ENCODE measurements at regions not wholly inside any gene's neighbourhood (a gene's known extent, or its start where the extent isn't known, plus 50 kb on each side); places are given as distances from the start of the nearest gene placed in this dataset.
"Not testable (repeated sequence)": the region's sequence is repeated elsewhere in the genome, so short reads cannot be mapped to it uniquely, and the experiment has no call there.

DNA sequence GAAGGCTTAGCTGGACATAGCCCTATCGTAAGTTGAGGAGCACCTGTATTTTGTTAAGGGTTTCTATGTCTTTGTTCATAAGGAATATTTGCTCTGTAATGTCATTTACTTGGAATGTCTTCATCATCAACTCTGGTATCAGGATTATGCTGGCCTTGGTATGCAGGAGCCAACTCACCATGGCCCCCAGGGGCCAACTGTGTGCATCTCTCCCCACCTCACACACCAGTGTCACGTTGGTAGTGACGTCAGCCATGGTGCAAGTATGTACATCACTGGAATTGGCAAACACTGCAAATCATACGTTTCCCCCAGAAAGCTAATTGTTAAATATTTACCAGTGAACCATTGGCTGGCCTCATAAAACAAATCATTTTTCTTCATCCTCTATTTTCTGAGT, 70.8 kb downstream of the YTHDF1 start:
- peaks cover 19% of the 10 kb centered on the region for H3K9me3 ChIP-seq (ENCODE audit: insufficient read depth, low read depth, low read length)
- no peak overlapping the region for H3K4me3 ChIP-seq (ENCODE audit: low read length)
- no peaks in the 10 kb centered on the region for H3K27me3 ChIP-seq (ENCODE audit: insufficient read depth, low read length)
- H3K9ac ChIP-seq (ENCODE audit: low read depth, low read length), result no peak overlapping the region
- H3K4me1 ChIP-seq (ENCODE audit: insufficient read depth, low read length), result no peaks in the 10 kb centered on the region
- no peak overlapping the region for H3K27ac ChIP-seq (ENCODE audit: low read length)
- no peaks in the 10 kb centered on the region for H3K36me3 ChIP-seq (ENCODE audit: insufficient read depth, low read depth, low read length)

DNA sequence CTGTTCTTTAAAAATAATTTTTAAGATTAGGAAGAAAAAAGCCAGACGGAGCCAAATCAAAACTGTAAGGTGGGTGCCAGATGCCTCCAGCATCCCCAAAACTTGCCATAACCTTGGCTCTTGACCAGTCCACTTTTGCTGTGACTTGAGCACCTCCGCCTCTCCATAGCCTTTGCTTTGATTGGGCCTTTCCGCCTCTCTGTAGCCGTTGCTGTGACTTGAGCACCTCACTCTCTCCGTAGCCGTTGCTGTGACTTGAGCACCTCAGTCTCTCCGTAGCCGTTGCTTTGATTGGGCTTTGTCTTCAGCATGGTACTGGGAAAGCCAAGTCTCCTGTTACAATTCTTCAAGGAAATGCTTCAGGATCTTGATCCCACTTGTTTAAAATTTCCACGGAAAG, 73.0 kb downstream of the YTHDF1 start:
- Histone ChIP-seq H3K36me3 (ENCODE audit: insufficient read depth, low read depth, low read length) (no peaks in the 10 kb centered on the region), H3K27ac (ENCODE audit: low read length) (no peak overlapping the region), H3K27me3 (ENCODE audit: insufficient read depth, low read length) (no peaks in the 10 kb centered on the region), H3K9me3 (ENCODE audit: insufficient read depth, low read depth, low read length) (peaks cover 13% of the 10 kb centered on the region), H3K9ac (ENCODE audit: low read depth, low read length) (no peak overlapping the region), H3K4me3 (ENCODE audit: low read length) (no peak overlapping the region), H3K4me1 (ENCODE audit: insufficient read depth, low read length) (no peaks in the 10 kb centered on the region)

DNA sequence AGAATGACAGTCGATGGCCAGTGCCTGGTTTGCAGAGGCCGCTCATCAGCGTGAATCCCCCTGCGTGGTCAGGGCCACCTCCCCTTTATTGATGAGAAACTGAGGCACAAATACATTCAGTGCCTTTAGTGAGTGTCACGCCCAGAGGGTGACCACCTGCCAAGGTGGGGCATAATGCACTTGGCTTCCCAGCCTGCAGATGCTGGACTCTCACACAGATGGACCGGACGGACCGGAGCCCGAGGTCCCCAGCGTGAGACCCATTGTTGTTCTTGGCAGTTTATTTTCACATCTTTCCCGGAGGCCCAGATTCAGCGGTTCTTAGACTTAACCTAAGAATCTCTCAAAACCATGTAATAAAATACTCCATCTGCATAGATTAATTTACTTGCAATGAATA, 74.4 kb downstream of the YTHDF1 start:
- H3K27ac ChIP-seq (ENCODE audit: low read length), result no peak overlapping the region
- no peaks in the 10 kb centered on the region; the same call in 1 of the 2 replicates for H3K27me3 ChIP-seq (ENCODE audit: insufficient read depth, low read length)
- H3K9me3 ChIP-seq (ENCODE audit: insufficient read depth, low read depth, low read length), result peaks cover 4% of the 10 kb centered on the region; the same call in 1 of the 2 replicates
- H3K36me3 ChIP-seq (ENCODE audit: insufficient read depth, low read depth, low read length), result no peaks in the 10 kb centered on the region
- H3K4me3 ChIP-seq (ENCODE audit: low read length), result no peak overlapping the region
- no peak overlapping the region for H3K9ac ChIP-seq (ENCODE audit: low read depth, low read length)
- H3K4me1 ChIP-seq (ENCODE audit: insufficient read depth, low read length), result no peaks in the 10 kb centered on the region

DNA sequence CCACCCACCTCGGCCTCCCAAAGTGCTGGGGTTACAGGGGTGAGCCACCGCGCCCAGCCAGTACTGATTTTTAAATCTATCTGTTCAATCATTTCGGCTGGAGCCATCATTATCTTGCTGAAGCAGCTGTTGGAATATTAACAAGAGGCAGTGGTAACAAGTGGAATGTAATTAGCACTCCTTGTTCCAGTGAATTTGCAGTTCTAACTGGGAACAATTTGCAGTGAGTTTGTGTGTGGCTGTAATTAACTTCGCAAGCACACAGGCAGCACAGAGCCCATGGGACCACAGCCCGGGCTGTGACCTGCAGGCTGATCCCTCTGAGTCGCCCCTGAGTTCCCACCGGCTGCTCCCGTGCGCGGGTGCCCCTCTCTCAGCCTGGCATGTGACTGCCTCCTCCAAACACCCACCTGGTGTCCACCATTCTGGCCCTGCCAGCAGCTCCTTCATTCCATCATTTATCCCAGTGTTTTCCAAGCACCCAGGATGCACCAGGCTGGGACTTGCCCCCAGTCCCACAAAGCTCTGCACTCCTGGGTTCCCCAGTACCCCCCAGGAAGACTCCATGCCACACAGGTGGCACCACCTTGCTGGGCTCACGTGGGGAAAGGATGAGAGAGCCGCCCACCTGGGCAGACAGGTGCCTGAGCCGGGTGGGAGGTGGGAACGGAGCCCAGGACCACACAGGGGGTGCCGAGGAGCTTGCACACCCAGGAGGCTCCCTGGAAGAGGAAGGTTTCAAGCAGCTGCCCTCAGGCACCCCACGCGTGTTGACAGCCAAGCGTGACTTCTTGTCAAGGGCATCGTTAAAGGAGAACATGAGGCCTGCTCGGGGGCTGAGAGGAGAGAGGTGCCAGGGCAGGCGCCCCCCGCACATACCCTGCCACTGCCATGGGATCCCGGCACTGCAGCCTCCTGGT, 75.2 kb downstream of the YTHDF1 start:
- H3K27ac ChIP-seq (ENCODE audit: low read length), result no peak overlapping the region
- H3K27me3 ChIP-seq (ENCODE audit: insufficient read depth, low read length), result no peaks in the 10 kb centered on the region; the same call in 1 of the 2 replicates
- no peaks in the 10 kb centered on the region for H3K4me1 ChIP-seq (ENCODE audit: insufficient read depth, low read length)
- H3K36me3 ChIP-seq (ENCODE audit: insufficient read depth, low read depth, low read length), result no peaks in the 10 kb centered on the region
- peaks cover 4% of the 10 kb centered on the region; the same call in 1 of the 2 replicates for H3K9me3 ChIP-seq (ENCODE audit: insufficient read depth, low read depth, low read length)
- no peak overlapping the region for H3K4me3 ChIP-seq (ENCODE audit: low read length)
- no peak overlapping the region for H3K9ac ChIP-seq (ENCODE audit: low read depth, low read length)

DNA sequence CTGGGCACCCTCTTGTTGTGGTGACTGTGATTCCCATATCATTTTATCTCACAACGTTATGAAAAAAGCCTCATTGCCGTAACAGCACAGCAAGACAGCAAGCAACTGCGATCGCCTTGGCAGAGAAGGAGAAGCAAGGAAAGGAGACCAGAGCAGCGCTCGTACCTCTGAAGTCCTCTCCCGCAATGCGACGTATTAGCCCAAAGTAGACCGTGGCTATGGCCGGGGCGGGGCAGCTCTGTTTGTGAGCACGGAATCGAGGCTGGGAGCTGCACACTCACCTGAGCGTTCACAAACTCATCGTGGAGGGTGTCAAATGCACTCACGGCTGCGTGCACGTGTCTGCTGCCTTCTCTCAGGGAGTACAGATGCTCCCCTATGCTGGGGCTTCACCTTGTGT, 76.1 kb downstream of the YTHDF1 start:
- Histone ChIP-seq H3K9me3 (ENCODE audit: insufficient read depth, low read depth, low read length) (peaks cover 4% of the 10 kb centered on the region; the same call in 1 of the 2 replicates), H3K36me3 (ENCODE audit: insufficient read depth, low read depth, low read length) (no peaks in the 10 kb centered on the region), H3K4me1 (ENCODE audit: insufficient read depth, low read length) (no peaks in the 10 kb centered on the region), H3K4me3 (ENCODE audit: low read length) (no peak overlapping the region), H3K27ac (ENCODE audit: low read length) (no peak overlapping the region), H3K27me3 (ENCODE audit: insufficient read depth, low read length) (no peaks in the 10 kb centered on the region; the same call in 1 of the 2 replicates), H3K9ac (ENCODE audit: low read depth, low read length) (no peak overlapping the region)

DNA sequence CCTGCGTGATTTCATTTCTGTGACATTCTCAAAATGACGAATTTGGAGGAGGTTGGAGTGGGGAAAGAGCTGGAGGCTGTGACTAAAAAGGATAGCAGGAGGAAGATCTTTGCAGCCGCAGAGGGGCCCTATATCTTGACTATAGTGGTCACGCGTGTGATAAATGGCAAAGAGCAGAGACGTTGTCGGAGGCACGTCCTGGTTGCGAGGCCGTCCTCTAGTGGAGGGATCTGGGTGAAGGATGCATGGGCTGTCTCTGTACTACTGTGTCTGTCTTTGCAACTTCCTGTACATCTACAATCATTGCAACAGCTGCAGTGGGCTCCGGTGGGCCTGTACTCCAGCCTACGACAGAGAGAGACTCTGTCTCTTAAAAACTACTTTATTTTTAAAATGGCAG, 76.6 kb downstream of the YTHDF1 start:
- H3K4me3 ChIP-seq (ENCODE audit: low read length), result no peak overlapping the region
- H3K27me3 ChIP-seq (ENCODE audit: insufficient read depth, low read length), result no peaks in the 10 kb centered on the region; the same call in 1 of the 2 replicates
- no peaks in the 10 kb centered on the region for H3K4me1 ChIP-seq (ENCODE audit: insufficient read depth, low read length)
- H3K36me3 ChIP-seq (ENCODE audit: insufficient read depth, low read depth, low read length), result no peaks in the 10 kb centered on the region
- no peak overlapping the region for H3K27ac ChIP-seq (ENCODE audit: low read length)
- peaks cover 4% of the 10 kb centered on the region; the same call in 1 of the 2 replicates for H3K9me3 ChIP-seq (ENCODE audit: insufficient read depth, low read depth, low read length)
- no peak overlapping the region for H3K9ac ChIP-seq (ENCODE audit: low read depth, low read length)

DNA sequence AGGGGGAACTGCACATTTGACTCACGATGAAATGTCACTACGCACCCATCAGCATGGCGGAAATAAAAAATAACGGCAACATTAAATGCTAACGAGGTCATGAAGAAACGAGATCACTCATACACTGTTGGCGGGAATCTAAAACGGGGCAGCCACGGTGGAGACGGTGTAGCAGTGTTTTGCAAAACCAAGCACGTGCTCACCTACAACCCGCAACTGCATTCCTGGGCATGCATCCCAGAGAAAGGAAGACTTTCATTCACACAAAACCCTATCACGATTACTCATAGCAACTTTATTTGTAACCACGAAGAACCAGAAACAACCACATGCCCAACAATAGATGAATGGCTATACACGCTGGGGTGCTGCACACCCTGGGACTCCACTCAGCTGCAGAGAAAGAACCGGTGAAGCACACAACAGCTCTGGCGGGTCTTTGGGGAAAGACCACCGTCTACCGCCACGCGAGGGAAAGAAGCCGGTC, 77.0 kb downstream of the YTHDF1 start:
- Histone ChIP-seq H3K4me1 (ENCODE audit: insufficient read depth, low read length) (no peaks in the 10 kb centered on the region), H3K27me3 (ENCODE audit: insufficient read depth, low read length) (no peaks in the 10 kb centered on the region; the same call in 1 of the 2 replicates), H3K9me3 (ENCODE audit: insufficient read depth, low read depth, low read length) (peaks cover 4% of the 10 kb centered on the region; the same call in 1 of the 2 replicates), H3K27ac (ENCODE audit: low read length) (no peak overlapping the region), H3K36me3 (ENCODE audit: insufficient read depth, low read depth, low read length) (no peaks in the 10 kb centered on the region), H3K9ac (ENCODE audit: low read depth, low read length) (no peak overlapping the region), H3K4me3 (ENCODE audit: low read length) (no peak overlapping the region)

DNA sequence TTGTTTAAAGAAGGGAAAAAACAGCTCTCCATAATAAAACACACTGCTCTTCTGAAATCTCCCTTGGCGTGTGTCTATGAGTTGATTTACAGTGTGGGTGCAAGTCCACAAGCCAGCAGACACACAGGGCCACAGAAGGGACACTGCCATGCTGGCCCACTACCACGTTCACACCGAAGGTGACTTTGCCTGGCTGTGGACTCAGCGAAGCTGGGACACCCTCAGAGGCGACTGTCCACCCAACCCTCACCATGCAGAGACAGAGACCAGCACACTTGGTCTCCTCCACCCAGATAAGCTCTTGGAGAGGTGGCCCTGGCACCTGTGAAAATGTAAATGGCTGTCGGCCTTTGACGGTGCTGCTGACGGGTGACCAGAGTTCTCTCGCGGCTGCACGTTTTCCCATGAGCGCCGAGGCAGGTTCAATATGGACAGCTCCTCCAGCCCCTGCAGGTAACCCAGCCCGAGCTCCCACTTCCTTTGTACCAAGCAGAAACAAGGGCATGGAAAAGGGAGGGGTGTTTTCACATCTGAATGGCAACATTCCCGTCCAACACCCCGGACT, 78.0 kb downstream of the YTHDF1 start:
- H3K27ac ChIP-seq (ENCODE audit: low read length), result no peak overlapping the region
- H3K36me3 ChIP-seq (ENCODE audit: insufficient read depth, low read depth, low read length), result no peaks in the 10 kb centered on the region
- H3K9me3 ChIP-seq (ENCODE audit: insufficient read depth, low read depth, low read length), result no peaks in the 10 kb centered on the region
- H3K4me1 ChIP-seq (ENCODE audit: insufficient read depth, low read length), result no peaks in the 10 kb centered on the region
- H3K27me3 ChIP-seq (ENCODE audit: insufficient read depth, low read length), result no peaks in the 10 kb centered on the region; the same call in 1 of the 2 replicates
- no peak overlapping the region for H3K4me3 ChIP-seq (ENCODE audit: low read length)
- H3K9ac ChIP-seq (ENCODE audit: low read depth, low read length), result no peak overlapping the region

DNA sequence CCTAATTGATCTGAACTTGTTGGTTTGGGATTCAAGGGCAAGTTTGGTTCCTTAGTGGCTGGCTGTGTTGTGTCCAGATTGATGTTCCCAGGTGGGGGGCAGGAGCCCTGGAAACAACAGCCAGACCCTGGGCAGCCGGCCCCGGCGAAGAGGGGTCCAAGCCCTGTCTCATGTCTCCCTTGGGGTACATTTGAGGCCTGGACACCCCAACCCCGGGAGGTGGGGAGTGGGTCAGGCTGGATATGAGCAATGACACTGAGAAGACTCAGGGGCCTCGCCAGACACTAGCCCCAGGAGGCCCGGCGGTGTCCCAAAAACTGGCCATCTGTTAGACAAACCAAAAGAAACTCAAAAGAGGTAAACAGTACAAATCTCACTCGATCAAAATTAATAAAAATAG, 79.6 kb downstream of the YTHDF1 start:
- H3K27ac ChIP-seq (ENCODE audit: low read length), result no peak overlapping the region

DNA sequence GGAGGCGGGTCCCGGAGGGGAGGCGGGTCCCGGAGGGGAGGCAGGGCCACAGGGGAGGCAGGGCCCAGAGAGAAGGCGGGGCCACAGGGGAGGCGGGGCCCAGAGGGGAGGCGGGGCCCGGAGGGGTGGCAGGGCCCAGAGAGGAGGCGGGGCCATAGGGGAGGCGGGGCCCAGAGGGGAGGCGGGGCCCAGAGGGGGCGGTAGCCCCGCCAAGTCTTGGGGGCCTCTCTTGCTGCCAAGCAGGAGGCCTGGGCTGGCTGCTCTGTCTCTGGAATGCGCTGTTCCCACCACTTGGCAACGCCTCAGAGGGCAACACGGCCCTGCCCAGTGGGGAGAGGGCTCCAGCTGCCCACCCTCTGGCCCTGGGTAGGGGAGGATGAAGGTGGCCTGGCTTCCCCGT, 80.5 kb downstream of the YTHDF1 start:
- Histone ChIP-seq H3K36me3 (ENCODE audit: insufficient read depth, low read depth, low read length) (no peaks in the 10 kb centered on the region), H3K9ac (ENCODE audit: low read depth, low read length) (no peak overlapping the region), H3K27ac (ENCODE audit: low read length) (no peak overlapping the region), H3K9me3 (ENCODE audit: insufficient read depth, low read depth, low read length) (no peaks in the 10 kb centered on the region), H3K4me1 (ENCODE audit: insufficient read depth, low read length) (0 out of 2 replicates have a peak, but pooled peaks cover 2% of the 10 kb centered on the region), H3K4me3 (ENCODE audit: low read length) (no peak overlapping the region), H3K27me3 (ENCODE audit: insufficient read depth, low read length) (peaks cover 7% of the 10 kb centered on the region; the same call in 1 of the 2 replicates)

More for the DNA sequence above, 79.6 kb downstream of the YTHDF1 start:
- H3K36me3 ChIP-seq (ENCODE audit: insufficient read depth, low read depth, low read length), result no peaks in the 10 kb centered on the region
- H3K27me3 ChIP-seq (ENCODE audit: insufficient read depth, low read length), result no peaks in the 10 kb centered on the region; the same call in 1 of the 2 replicates
- no peaks in the 10 kb centered on the region for H3K9me3 ChIP-seq (ENCODE audit: insufficient read depth, low read depth, low read length)
- H3K4me1 ChIP-seq (ENCODE audit: insufficient read depth, low read length), result no peaks in the 10 kb centered on the region
- no peak overlapping the region for H3K4me3 ChIP-seq (ENCODE audit: low read length)
- H3K9ac ChIP-seq (ENCODE audit: low read depth, low read length), result no peak overlapping the region

DNA sequence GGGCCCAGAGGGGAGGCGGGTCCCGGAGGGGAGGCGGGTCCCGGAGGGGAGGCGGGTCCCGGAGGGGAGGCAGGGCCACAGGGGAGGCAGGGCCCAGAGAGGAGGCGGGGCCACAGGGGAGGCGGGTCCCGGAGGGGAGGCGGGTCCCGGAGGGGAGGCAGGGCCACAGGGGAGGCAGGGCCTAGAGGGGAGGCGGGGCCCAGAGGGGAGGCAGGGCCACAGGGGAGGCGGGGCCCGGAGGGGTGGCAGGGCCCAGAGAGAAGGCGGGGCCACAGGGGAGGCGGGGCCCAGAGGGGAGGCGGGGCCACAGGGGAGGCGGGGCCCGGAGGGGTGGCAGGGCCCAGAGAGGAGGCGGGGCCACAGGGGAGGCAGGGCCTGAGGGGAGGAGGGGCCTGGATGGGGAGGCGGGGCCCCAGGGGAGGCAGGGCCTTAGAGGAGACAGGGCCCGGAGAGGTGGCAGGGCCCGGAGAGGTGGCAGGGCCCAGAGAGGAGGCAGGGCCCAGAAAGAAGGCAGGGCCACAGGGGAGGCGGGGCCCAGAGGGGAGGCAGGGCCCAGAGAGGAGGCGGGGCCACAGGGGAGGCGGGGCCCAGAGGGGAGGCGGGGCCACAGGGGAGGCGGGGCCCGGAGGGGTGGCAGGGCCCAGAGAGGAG, 81.1 kb downstream of the YTHDF1 start:
- not testable (repeated sequence) for H3K9me3 ChIP-seq (ENCODE audit: insufficient read depth, low read depth, low read length); H3K4me1 ChIP-seq (ENCODE audit: insufficient read depth, low read length); H3K27ac ChIP-seq (ENCODE audit: low read length); H3K9ac ChIP-seq (ENCODE audit: low read depth, low read length); H3K36me3 ChIP-seq (ENCODE audit: insufficient read depth, low read depth, low read length); H3K4me3 ChIP-seq (ENCODE audit: low read length); H3K27me3 ChIP-seq (ENCODE audit: insufficient read depth, low read length)
